PC-9 (cell line): ENCODE measurements at regions not wholly inside any gene's neighbourhood (a gene's known extent, or its start where the extent isn't known, plus 50 kb on each side); places are given as distances from the start of the nearest gene placed in this dataset.

Experiments
- EZH2 ChIP-seq: fragments of 200-600 bp; sonication (generic); IDR thresholded peaks from 2 replicates; pipeline ENCODE4 v1.8.0; 2017; ENCODE audit warnings: antibody characterized with exemption, low read depth
- TF ChIP-seq, protein P1 (sequence below): fragments of 200-600 bp; sonication (generic); conservative IDR thresholded peaks from 2 replicates; pipeline ENCODE4 v1.6.1; 2017; ENCODE audit warnings: mixed run types, antibody characterized with exemption, mild to moderate bottlenecking, moderate library complexity

DNA sequence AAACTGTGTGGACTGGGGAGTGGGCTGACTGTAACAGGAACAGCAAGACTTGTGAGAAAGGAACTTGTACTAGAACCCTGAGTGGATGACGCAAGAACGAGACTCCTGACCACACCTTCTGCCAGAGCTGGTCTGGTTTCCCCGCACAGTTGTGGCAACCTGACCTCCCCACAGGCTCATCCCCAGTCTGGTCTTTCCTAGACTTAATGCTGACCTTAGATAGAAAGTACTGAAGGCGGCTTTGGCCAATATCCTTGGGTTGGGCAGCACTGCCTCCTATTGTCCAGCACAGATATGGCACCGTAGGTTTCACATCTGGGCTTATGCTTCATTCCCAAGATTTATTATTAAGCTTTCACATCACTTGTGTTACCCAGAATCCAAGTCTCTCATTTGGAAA is 137.8 kb upstream of the FRG1 start:
- TF ChIP-seq, protein P1, sequence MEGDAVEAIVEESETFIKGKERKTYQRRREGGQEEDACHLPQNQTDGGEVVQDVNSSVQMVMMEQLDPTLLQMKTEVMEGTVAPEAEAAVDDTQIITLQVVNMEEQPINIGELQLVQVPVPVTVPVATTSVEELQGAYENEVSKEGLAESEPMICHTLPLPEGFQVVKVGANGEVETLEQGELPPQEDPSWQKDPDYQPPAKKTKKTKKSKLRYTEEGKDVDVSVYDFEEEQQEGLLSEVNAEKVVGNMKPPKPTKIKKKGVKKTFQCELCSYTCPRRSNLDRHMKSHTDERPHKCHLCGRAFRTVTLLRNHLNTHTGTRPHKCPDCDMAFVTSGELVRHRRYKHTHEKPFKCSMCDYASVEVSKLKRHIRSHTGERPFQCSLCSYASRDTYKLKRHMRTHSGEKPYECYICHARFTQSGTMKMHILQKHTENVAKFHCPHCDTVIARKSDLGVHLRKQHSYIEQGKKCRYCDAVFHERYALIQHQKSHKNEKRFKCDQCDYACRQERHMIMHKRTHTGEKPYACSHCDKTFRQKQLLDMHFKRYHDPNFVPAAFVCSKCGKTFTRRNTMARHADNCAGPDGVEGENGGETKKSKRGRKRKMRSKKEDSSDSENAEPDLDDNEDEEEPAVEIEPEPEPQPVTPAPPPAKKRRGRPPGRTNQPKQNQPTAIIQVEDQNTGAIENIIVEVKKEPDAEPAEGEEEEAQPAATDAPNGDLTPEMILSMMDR: no peak
- no peak for TF ChIP-seq EZH2
